Activated gamma-delta T cell (primary cell): ENCODE measurements at regions not wholly inside any gene's neighbourhood (a gene's known extent, or its start where the extent isn't known, plus 50 kb on each side); places are given as distances from the start of the nearest gene placed in this dataset.
"Not testable (repeated sequence)": the region's sequence is repeated elsewhere in the genome, so short reads cannot be mapped to it uniquely, and the experiment has no call there.

Experiments
- DNase-seq: peaks from one replicate; lab custom pipeline; 2025; lab: John Stamatoyannopoulos, UW

DNA sequence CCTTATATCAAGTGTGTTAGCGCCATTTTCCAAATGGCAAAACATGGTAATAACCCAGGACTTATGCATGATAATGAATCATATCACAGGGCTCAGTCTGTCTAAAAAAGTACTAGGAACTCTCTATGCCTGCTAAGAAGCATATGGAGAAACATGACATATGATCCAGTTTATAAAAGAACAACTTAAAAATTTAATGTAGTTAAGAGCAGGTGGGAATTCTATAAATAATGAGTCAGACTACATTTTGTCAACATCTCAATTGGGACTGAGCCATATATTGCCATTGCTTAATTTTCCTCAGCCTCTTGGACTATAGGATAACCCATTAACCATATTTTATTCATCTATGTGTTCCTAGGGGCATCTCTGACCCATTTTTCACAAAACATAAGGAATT, 360.4 kb upstream of the AGA start:
- DNase-seq: no peak

GRCh38 chr4:177803151-177803550, 360.9 kb upstream of the AGA start:
- DNase-seq: no peak

DNA sequence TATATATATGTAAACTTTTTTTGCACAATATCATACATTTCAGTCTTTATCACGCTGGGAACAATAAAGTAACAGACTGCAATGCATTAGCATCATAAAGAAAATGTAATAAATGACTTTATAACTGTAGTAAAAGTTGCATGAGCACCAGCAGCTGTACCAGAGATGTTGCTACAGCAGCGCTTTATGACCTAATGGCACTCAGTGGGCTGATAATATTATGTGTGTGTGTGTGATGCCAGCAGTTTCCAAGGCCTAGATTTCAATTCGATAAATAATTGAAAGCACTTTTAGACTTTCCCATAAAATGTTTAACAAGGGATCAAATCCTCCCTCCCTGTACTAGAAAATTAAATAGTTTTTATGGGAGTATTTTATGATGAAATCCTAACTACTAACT, 367.6 kb upstream of the AGA start:
- no peak for DNase-seq

GRCh38 chr4:177810220-177810619, 368.0 kb upstream of the AGA start:
- DNase-seq: no peak

DNA sequence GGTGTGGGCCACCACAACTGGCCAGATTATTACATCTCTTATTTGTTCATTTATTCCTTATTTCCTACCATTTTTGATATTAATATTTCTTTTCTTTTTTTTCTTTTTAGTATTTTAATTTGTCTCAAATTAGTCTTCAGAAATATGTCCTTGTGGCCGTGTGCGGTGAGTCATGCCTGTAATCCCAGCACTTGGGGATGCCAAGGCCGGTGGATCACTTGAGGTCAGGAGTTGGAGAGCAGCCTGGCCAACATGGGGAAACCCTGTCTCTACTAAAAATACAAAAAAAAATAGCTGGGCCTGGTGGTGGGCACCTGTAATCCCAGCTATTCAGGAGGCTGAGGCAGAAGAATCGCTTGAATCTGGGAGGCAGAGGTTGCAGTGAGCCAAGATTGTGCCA, 376.2 kb upstream of the AGA start:
- DNase-seq: not testable (repeated sequence)

DNA sequence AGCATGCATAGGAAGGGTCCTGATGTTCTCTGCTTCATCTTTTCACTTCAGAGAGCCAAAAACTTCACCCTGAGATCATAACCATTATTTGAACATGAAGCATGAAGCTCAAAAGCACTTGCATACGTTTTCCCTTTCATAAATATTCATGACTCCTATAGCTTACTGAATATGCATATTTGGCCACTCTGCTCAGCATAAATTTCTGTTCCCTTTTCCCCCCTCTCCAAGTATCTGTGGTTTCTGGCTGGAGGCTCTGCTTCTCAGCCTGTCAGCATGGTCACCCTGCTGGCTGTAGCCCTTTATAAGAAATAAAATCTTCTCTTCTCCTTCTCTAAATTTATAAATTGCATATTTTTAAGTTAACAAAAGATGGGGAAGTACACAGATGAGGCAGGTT, 384.7 kb upstream of the AGA start:
- DNase-seq: no peak

GRCh38 chr4:177841258-177841657, 399.0 kb upstream of the AGA start:
- DNase-seq: no peak

- no peak for DNase-seq
Observed at GRCh38 chr4:177853229-177853628, 411.0 kb upstream of the AGA start.

GRCh38 chr4:177855507-177856197, 413.4 kb upstream of the AGA start:
- no peak for DNase-seq

DNA sequence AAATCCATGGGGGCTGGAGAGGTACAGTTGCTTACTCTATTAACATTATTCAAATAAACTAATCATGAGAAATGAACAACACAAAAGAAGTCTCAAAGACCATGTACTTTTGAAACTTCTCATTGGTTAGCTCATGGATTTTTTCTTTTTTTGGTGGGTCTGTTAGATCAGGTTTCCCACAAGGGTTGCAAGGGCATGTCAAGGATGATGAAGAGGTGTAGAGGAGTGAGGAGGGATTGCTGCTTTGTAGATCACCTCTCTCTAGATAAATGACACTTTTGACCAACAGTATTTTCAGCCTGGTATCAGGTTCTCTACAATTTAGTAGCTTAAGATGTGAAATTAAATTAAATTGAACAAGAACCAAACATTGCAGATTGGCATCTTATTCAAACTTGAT, 417.9 kb upstream of the AGA start:
- DNase-seq: no peak

- no peak for DNase-seq
Observed at GRCh38 chr4:177861551-177862094, 419.4 kb upstream of the AGA start.

DNA sequence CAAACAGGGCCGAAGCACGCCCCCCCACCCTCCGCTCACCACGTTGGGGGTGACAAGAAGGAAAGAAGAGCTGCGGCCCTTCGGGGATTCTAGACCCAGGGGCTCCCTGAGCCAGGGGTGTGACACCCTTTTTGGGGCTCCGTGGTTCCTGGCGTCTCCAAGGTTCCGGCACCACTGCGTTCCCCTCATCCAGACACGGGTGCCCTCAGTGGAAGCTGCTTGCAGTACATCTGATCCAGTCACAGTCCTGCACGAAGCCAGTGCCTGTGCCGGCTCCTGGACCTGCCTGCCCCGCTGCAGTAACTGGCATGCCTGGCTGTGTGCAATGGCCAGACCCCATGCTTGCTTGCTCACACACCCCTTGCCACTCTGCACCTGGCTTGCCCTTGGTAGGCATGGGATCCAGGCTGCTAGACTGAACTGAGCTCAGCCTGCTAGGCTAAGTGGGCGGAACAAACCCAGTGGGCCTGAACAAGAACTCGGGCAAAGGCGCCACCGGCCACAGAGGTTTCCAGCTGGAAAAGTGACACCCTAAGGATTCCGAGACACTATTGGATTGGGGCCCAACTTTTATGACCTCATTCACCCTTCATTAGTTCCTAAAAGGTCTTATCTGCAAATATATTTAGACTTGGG, 420.4 kb upstream of the AGA start:
- DNase-seq: no peak

GRCh38 chr4:177879851-177880250, 437.6 kb upstream of the AGA start:
- no peak for DNase-seq

GRCh38 chr4:177895136-177895535, 452.9 kb upstream of the AGA start:
- DNase-seq: no peak

DNA sequence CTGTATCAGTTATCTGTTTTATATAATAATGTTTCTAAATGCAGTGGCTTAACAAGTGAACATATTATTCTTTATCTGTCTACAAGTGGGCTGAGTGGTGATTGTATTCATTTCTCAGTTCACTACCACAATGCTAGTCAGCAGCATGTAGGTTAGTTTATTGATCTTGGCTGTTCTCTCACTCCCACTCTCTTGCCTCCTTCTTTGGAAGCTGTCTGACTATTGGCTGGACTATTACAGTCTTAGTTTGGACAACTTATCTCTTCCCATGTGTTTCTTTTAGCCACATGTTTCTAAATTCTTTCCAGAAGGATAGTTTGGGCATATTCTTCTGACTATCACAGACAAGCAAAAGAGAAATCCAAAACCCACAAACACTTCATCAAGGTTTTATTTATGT, 459.5 kb upstream of the AGA start:
- no peak for DNase-seq

DNA sequence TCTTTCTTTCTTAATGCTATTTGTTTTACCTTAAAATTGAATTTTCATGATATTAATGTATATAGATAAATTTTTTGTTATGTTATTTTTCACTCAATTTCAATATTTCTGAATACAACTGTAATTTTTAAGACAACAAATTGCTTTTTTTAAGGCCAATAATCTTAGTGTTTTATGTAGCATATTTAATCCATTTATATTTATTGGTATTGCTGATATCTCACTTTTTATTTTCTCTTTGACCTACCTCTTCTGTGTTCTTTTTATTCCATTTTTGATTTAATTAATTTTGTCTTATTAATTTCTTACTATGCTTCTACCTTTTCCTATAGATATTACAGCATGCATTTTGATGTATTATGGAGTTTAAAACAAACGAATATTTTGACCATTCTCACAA, 460.1 kb upstream of the AGA start:
- DNase-seq: no peak

DNA sequence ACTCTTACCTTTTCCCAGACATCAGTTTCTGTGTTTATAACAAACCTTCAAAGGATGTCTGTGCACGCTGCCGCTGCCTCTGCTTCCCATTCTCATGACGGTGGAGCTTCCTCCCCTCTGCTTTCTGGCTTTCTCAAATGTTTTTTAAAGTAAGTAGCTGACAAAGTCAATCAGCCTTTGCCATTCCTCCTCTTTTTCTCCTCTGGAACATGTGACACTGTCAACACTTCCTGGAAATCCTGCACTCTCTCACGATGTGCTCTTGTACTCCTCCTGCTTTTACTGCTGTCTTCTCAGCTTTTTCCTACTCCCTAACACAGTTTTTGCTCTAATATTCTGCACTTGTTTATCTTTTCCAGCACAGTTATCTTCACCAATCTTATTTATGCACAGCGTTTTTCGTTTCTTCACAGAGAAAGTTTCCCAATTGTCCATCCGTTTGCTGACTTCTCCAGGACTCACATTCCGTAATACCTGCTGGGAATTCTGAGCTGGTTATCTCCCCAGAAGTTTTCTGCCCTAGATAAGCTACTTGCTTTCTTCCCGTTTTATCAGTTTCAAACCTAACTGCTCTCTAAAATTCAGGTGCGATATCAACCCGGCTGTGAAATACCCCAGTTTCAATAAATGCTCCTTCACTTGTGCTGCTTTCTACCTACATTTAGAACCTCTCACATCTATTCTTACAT, 465.6 kb upstream of the AGA start:
- DNase-seq: no peak

- DNase-seq: no peak
Observed at GRCh38 chr4:177921715-177922114, 479.5 kb upstream of the AGA start.

DNA sequence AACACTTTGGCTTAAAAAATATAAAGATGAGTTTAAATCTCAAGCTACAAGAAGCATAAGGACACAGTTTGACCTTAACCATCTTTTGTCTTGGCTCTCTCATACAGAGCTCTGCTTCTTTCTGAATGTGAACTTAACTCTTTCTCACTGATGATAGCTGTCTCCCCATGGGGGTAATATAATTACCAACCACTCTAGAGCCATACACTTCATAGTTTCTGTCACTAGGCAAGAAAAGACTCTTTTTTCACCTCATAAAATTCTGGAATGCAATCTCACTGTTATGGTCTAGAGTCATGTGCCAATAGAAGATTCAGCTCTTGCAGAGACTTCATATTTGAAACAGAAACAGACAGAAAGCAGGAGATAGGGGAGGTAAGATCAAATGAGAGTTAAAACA, 481.7 kb upstream of the AGA start:
- DNase-seq: no peak

DNA sequence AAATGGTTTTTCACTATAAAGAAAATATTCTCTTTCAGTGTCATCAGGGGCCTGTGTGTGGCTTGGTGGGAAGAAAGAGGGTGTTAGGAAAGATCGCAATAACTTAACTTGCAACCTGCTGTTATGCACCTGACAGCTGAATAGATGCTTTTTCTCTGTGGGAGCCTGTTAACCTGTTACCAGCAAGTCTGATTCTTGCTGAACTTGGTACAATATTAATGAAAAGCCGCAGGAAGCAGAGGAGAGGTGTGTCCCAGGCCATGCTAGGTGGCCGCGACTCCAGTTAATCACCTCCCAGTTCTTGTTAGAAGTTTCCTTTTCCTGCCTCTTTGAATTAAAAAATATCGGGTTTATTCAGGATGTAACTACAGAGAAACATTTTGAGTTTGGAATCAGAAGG, 494.8 kb upstream of the AGA start:
- no peak for DNase-seq

GRCh38 chr4:177938226-177938625, 496.0 kb upstream of the AGA start:
- no peak for DNase-seq

DNA sequence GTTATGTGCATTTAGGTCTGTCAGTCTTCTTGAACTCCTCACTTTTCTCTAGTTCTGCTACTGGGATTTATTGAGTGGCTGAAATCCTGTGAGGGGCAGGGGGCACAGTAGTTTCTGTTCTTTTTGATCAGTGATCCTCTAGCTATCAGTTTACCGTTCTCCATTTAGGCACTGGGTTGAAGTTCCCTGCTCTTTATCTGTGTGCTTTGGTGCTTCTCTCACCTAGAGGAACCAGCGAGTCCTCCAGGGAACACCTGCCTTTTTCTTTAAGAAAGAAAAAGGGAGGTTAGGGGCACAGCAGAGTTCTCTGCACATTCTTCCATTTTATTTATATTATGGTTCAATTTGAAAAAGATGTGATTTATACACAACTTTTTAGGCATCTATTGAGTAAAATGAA, 503.0 kb upstream of the AGA start:
- DNase-seq: no peak

GRCh38 chr4:177947607-177948006, 505.4 kb upstream of the AGA start:
- DNase-seq: no peak
